ENCODE measurements at regions not wholly inside any gene's neighbourhood (a gene's known extent, or its start where the extent isn't known, plus 50 kb on each side); places are given as distances from the start of the nearest gene placed in this dataset.

GRCh38 chr5:67857502-67857901, 358.1 kb upstream of the PIK3R1 start:
- TF ChIP-seq, protein P1, sequence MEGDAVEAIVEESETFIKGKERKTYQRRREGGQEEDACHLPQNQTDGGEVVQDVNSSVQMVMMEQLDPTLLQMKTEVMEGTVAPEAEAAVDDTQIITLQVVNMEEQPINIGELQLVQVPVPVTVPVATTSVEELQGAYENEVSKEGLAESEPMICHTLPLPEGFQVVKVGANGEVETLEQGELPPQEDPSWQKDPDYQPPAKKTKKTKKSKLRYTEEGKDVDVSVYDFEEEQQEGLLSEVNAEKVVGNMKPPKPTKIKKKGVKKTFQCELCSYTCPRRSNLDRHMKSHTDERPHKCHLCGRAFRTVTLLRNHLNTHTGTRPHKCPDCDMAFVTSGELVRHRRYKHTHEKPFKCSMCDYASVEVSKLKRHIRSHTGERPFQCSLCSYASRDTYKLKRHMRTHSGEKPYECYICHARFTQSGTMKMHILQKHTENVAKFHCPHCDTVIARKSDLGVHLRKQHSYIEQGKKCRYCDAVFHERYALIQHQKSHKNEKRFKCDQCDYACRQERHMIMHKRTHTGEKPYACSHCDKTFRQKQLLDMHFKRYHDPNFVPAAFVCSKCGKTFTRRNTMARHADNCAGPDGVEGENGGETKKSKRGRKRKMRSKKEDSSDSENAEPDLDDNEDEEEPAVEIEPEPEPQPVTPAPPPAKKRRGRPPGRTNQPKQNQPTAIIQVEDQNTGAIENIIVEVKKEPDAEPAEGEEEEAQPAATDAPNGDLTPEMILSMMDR (IDR thresholded peaks at IDR 0.05) = no peak
- no peak for TF ChIP-seq POLR2A (IDR thresholded peaks at IDR 0.05)

Measured in Peyer's patch (tissue), 4 donors.